ENCODE measurements at regions not wholly inside any gene's neighbourhood (a gene's known extent, or its start where the extent isn't known, plus 50 kb on each side); places are given as distances from the start of the nearest gene placed in this dataset.

DNA sequence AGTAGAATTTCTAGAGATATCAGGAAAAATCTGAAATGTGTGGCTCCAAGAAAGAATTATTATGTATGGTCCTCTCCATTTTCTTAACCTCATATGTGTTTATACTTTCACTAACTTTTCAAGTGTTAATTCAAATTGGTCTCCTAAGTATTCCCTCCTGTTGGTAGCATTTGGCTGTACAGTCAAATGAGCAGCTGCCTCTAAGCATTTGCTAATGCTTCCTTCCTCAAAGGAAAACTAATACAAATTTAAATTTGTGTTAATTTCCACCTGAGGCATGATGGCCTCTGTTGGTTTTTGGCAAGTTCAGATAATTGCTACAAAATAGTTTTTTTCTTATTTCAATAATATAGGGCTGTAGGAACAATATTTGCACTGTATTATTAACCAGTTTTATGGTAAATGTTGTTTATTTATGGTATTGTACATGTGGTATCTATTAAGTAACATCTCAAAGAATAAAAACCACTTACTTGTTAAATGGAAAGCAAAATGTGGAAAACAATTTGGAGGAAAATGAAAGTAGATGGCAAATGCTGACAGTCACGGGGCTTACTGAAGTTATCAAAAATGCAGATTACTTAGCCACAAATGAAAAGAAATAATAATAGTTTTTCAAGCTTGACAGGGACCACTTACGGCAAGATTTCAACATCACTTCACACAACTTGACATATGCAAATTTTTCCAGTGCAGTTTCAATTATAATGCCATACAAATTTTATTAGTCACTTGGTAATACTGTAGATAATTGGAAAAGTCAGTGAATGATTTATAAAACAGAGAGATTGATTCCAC lies 299.3 kb upstream of the MEOX2 start:
- no peak for DNase-seq

DNA sequence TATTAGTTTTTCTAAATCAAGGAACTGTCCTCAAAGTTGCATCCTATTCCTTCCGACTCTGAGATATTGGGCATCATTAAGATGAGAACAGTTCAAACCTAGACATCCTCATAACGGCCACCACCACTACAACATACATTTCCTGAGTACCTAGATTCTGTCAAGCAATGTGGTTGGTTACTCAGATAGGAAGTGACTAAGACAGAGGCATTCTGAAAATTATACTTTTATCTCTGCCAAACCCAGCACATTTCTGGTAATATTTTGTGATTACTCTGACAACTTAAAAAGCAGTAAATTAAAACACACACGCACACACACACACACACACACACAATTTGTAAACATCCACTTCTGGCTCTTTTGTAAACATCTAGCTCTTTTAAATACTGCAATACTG lies 291.2 kb upstream of the MEOX2 start:
- no peak for DNase-seq

DNA sequence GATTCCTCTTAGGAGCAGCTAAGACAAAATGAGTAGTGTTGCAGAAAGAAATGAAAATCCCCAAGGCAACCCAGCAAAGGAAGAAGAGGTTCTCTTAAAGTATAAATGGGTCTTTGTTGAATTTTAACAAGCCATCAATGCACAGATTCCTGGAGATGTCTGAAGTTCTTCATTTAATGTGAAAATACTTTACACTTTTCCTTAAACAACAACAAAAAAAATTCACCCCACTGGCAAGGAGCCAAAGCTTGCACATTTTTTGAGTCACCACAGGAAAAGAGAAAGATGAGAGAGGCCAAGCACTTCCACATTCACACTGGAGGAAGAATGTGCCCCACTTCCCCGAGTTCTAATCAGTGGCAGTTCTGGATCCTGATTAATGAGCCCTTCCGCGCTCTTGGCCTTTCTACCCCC lies 286.4 kb upstream of the MEOX2 start:
- peak; percentile 1 for DNase-seq

DNA sequence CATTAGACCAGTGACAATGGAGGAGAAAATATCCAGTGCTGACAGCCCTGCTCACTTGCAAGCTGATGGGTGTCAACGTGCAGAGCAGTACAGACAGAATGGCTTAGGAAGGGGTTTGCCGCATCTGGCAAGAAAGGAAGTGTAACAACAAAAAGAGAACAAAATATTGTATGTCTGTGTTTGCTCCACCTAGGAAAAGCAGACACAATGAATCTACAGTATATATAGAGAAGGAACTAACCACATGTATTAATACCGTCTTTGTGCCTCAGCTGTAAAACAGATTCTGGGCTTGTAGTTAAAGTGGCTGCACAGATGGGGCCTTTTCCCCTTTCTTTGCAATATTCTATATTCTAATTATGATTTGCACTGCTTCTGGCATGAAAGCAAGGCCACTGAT lies 281.1 kb upstream of the MEOX2 start:
- DNase-seq, result no peak

DNA sequence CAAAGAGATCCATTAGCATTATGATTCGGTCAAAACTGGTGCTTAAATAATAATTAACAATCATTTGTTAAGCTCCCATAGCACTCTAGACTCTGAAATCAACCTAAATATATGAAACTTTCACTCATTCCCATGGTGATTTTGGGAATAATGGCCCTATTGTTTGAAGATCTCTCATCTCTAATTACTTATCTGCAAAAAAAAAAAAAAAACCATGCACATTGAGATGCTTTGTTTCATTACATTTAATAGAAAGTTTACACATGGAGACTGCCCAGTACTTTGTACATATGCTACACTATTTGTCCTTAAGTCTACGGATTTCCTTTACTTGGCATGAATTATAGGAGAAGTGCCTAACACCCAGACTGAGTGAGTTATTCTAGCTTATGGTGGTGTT lies 280.6 kb upstream of the MEOX2 start:
- DNase-seq, result no peak

DNA sequence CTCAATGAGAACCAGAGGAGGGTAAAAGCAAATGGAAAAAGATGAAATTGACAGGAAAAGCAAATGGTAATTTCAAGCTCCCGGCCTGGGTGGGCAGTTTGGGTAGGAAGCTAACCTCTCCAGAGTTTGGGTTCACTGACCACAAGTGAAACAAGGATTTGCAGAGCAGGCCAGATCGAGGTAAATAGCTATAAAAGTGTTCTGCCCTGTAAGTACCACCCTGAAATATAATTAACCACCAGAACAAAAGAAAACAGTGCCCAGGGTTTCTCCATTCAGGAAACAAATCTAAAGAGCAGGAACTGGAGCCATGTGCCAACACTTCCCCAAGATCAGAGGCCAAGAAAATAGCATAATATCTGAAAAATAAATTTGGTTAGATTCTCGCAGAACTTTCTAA lies 276.7 kb upstream of the MEOX2 start:
- no peak for DNase-seq

DNA sequence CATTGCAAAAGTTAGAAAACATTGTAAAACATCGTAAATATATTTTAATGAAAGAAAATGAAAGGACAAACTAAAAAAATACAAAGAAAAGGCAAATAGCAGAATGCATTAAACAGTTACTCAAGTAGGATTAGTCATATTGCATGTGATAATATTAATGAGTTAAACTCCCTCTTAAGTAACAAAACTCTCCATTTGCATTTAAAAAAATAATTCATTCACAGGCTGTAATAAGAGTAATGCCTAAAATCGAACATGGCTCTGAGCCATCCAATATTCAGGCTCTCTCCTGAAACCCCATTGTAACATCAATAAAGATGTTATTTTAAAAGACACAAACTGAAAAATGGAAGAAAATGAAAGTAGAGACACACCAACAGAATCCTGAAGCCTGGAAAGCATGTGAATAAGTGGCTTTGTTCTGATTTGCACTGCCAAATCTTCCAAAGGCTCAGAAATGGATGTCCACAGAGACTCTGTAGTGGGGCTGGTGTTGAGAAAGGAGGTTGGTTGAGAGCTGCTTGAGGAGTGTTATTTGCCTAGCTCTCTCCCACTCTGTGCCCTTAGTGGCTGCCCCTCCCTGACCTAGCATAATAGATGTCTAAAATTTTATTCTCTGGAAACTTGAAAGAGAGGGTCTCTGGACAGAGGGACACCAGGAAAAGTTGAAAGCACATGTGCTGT lies 268.3 kb upstream of the MEOX2 start:
- no peak for DNase-seq

DNA sequence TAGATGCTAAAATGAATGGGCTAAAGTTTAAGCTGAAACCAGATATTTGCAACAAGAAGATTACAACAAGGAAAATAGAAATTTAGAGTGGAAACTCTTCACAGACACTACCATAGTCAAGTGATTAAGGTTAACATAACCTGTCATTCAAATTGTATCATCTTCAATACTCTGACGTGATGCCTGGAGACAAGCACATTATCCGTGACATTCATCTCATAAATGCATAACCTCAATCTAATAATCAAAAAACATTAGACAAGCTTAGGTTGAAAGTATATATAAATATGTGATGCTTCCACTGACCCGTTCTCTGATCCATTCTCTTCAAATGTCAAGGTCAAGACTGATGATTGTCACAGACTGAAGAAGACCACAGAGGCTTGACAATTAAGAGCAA lies 263.8 kb upstream of the MEOX2 start:
- DNase-seq, result no peak

DNA sequence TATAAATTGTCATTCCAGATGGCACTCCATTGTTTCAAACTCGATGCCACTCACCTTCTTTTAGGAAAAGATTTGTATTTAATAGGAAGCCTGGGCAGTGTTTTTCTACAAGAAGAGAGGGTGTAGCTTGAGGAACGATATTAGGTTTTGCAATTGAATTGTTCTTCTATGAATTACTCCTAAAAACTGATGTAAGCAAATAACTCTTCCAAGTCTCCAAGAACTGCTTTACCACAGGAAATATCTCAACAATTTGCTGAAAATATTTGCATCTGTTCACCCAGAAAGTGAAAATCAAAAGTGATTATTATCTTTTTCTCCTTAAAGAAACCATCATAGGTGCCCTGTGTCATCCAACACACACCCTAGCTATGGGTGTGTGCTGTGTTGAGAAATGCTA lies 261.3 kb upstream of the MEOX2 start:
- no peak for DNase-seq

DNA sequence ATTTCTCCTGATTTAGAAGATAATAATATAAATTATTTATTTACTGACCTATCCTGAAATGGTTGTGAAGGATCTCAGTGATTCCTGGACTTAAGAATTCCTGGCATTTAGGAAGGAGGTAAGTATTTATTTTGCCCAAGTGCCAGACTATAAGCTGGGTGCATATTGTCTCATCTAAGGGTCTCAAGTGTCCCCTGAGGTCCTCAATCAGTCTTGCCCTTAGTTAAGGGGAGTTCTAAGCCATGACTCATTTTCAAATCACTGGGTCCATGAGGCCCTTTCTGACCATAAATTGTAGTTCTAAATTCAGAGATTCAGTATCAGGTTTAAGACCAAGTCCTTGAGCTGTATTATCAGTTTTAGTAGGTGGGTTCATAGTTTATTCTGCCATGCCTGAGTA lies 251.6 kb upstream of the MEOX2 start:
- no peak for DNase-seq

DNA sequence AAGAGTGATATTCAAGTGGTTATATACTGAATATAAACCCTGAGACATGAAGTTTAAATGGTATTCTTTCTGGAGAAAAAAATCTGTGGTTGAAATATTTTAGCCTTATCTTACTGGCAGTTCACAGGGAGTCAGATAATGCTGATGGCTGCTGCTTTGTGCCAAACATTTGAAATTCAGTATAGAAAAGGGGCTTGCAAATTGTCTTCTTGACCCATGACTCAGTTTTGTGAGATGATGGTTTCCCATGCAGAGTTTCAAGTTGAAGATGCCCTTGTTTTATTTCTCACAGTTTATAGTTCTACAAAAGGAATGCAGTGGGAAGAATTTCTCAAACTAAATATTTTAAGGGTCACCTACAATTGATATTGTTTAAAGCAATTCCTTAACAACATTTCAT lies 251.1 kb upstream of the MEOX2 start:
- no peak for DNase-seq

DNA sequence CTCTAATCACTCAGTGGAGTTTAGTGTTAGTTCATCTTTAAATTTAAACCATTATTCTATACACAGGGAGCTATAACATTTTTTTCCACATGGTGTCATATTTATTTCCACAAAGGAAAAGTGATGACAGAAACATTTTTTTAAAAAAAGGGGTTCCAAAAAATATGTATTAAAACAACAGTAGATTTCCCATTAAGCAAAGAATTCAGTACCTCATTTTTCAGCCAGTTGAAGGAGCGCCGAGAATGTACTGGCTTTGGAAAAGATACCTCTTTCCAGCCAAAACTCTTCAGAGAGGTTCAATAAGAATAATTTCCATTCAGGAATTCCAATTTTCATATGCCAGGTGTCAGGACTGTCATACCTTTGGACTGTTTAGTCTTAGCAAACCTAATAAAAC lies 250.5 kb upstream of the MEOX2 start:
- DNase-seq, result no peak

DNA sequence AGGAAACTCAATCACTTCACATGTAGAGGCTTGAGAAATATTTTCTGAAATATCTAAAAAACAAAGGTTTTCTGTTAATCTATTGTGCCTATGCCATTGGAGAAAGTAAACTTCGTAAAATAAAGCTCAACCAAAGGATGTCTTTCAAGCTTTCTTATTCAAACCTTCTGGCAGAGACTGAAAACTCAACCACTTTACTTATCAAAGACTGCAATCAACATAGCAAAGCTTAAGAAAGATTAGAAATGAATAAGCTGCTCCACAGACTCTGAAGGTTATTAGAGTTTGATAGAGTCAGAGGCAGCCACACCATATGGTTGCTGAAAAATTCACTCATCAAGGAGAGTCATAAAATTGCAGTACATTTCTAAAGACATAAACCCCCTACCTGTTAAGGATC lies 245.8 kb upstream of the MEOX2 start:
- no peak for DNase-seq

DNA sequence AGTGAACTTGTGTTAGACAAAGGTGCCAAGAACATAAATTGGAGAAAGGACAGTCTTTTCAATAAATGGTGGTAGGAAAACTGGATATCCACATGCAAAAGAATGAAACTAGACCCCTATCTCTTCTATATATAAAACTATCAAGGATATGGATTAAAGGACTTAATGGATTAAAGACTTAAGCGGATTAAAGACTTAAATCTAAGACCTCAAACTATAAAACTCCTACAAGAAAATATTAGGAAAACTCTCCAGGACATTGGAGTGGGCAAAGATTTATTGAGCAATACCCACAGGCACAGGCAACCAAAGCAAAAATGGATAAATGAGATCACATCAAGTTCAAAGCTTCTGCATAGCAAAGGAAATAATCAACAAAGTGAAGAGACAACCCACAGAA lies 242.9 kb upstream of the MEOX2 start:
- no peak for DNase-seq

DNA sequence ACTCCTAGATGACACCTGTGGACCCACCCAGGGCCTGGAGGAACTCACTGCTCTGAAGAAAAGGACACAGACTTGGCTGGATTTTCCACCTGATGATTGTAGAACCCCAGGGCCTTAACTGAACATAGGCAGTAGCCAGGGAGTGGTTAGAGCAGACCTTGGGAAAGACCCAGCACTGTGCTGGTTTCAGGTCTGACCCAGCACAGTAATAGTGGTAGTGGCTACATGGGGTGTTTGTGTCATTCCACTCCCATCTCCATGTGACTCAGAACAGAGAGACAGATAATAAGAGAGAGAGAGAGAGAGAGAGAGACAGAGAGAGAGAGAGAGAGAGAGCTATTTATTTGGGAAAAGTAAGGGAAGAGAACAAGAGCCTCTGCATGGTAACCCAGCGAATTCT lies 239.1 kb upstream of the MEOX2 start:
- DNase-seq, result no peak

DNA sequence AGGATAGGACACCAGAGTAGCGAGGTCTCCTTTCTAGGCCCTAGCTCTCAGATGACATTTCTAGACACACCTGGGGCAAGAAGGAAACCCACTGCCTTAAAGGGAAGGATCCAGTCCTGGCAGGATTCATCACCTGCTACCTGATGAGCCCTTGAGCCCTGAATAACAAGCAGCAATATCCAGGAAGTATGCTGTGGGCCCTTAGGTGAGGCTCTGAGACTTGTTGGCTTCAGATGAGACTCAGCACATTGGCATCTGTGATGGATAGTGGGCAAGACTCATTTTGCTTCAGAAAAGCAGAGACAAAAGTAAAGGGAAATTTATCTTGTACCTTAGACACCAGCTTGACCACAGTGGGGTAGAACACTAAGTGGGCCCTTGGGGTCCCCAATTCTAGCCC lies 238.4 kb upstream of the MEOX2 start:
- DNase-seq, result no peak

DNA sequence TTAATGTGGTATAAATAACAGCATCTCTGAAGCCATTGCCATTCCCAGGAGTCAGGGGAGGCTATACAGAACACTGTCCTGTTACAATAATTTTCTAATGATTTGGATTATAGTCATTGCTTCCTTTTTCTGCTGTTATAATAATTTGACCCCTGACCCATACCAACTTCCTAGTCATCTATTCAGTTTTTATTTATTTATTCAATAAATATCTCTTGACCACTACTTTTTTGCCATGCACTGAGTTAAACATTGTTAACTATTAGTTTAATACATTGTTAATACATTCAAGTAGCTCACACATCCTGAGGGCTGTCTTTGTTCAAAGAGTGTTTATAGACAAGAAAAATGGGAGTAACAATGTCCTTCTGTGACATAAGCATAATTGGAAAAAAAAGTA lies 235.5 kb upstream of the MEOX2 start:
- DNase-seq, result no peak

DNA sequence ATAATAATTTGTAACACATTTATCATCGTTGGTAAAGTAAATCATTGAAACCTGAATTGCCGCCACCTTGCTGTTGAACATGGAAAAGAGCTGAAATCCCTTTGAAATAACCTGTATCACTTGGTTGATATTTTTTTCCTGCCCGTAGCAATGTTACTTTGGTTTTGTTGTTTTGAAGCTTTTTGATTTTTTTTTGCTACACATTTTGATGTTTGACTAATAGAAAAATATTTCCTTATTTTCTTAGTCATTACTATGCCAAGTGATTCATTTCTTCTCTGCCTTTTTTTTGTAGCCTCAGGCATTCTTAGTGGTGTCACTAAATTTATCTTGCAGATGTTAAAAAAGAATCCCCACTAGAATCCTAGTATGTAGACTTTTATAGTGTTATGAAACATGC lies 235.1 kb upstream of the MEOX2 start:
- no peak for DNase-seq

DNA sequence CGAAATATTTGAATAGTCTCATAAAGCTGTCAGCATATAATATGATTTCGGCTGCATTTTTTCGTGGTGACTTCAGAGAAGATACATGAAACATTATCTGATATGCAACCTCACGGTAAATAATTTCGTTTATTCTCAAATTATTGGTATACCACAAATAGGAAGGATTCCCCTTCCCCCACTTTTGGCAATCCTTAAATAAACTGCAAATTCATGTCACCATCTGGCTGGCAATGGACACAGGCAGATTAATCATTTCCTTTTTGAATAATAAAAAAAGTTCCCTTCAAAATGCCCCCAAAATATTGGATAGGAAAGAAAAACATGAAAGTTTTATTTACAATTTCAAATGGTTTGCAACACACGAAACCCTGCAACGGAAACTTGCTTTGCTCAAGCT lies 234.5 kb upstream of the MEOX2 start:
- DNase-seq, result no peak

DNA sequence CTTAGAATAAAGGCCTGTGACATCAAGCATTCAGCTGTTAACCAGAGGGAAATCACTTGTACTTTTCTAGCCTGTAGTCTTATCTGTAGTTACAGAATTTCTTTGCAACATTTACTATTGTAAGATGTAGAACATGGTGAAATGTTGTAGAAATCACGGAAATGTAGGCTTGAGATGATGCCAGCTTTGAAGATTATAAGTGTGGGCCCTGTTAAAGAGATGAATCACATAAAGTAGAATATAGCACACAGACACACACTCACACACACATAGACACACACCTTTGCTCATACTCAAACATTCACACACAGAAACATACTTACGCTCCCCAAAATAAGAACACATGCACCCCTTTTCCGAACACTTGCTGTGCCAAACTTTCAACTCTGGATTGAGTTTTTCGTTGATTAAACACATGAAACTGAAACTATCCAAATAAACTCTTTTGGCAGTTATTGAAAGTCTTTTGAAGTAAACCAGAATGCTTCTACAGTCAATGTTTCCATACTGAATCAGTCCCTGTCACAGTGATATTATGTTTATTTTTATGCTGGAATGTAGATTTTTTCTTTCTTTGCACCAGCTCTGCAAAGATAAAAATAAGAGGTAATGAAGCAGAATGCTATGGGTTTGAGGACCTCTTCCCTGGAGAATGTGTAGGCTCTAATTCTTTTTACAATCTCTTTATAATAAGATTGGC lies 230.3 kb upstream of the MEOX2 start:
- no peak for DNase-seq

DNA sequence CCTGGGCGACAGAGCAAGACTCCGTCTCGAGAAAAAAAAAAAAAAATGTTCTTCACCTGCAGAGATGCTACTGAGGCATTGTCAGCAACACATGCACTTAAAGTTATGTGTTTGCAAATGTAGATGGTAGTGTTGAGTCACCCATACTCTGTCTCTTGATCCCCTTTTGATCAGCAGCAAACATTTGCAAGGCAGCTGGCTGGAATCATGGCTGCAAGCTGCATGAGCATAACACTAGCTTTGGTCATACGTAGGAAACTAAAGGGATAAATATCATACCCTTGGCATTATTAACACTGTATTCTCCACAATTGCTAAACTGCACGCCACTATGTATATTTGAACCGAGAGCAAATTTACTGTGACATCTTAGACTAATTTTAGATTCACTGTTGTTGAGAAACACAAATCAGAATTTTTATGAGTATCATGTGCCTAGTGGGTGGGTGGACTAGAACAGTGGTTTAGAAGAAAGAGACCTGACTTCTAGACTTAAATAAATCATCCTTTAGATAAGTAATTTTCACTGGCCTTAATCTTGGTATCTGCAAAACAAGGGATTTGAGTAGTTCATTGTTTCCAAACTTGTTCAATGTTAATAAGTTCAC lies 229.3 kb upstream of the MEOX2 start:
- DNase-seq, result no peak

DNA sequence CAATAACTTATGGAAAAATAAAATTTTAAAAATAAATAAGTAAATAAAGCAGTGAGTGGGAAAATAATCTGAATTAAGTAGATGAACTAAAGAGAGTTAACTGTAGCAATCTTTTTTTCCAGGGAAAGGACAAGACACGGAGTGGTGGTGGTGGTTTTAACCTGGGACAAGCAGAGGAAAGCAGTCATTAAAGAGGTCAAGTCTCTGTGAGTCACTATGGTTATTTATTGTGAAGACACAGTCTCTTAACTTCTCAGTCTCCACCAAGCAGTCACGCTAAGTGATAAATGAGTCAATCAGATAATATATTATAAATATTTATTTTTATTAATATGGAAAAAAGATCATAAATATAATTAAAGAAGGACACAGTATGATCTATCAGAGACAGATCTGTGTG lies 228.1 kb upstream of the MEOX2 start:
- no peak for DNase-seq

DNA sequence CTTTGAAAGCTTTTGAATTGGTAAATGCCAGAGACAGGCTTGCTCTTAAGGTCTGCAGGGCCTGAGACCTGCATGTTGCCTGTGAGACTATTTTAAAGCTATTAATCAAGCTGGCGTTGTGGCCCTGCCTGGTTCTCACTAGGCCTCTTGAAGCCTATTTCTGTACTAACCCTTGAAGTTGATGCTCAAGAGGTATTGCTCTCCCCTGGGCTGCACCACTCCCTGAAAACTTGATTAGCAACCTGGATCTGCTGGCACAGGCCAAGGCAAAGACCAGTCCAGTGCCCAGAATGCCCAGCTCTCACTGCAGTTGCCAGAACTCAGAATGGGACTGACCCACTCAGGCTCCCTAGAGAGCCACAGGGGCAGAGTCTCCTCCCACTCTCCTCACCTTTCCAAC lies 220.0 kb upstream of the MEOX2 start:
- no peak for DNase-seq
